ENCODE measurements at regions not wholly inside any gene's neighbourhood (a gene's known extent, or its start where the extent isn't known, plus 50 kb on each side); places are given as distances from the start of the nearest gene placed in this dataset.
A peak's percentile ranks its signal among the peaks of the same experiment; 100 is the strongest.
"Not testable (repeated sequence)": the region's sequence is repeated elsewhere in the genome, so short reads cannot be mapped to it uniquely, and the experiment has no call there.

- no peak overlapping the region for H3K4me3 ChIP-seq (ENCODE audit: low read length)
- DNase-seq (ENCODE audit: low read depth), result no peak
- TF ChIP-seq CTCF (IDR thresholded peaks at IDR 0.05; ENCODE audit: insufficient read depth, low read depth, low read length, missing control alignments), result no peak
Measured at GRCh38 chrX:130502016-130502570, 100.3 kb downstream of the RBMX2 start.

- TF ChIP-seq CTCF (IDR thresholded peaks at IDR 0.05; ENCODE audit: insufficient read depth, low read depth, low read length, missing control alignments), result no peak
- no peak overlapping the region for H3K4me3 ChIP-seq (ENCODE audit: low read length)
- DNase-seq (ENCODE audit: low read depth), result no peak
Measured at GRCh38 chrX:130504019-130504418, 102.2 kb downstream of the RBMX2 start.

- H3K4me3 ChIP-seq (ENCODE audit: low read length), result no peak overlapping the region
- TF ChIP-seq CTCF (IDR thresholded peaks at IDR 0.05; ENCODE audit: insufficient read depth, low read depth, low read length, missing control alignments), result no peak
- no peak for DNase-seq (ENCODE audit: low read depth)
Measured at GRCh38 chrX:130507015-130507414, 105.2 kb downstream of the RBMX2 start.

GRCh38 chrX:130512534-130512933 is 110.7 kb downstream of the RBMX2 start:
- not testable (repeated sequence) for DNase-seq (ENCODE audit: low read depth); H3K4me3 ChIP-seq (ENCODE audit: low read length)

- TF ChIP-seq CTCF (IDR thresholded peaks at IDR 0.05; ENCODE audit: insufficient read depth, low read depth, low read length, missing control alignments), result no peak
- DNase-seq (ENCODE audit: low read depth), result no peak
- H3K4me3 ChIP-seq (ENCODE audit: low read length), result no peak overlapping the region
Measured at GRCh38 chrX:130516123-130516522, 114.3 kb downstream of the RBMX2 start.

GRCh38 chrX:130523460-130524394 is 121.9 kb downstream of the RBMX2 start:
- peak; percentile 10 for DNase-seq (ENCODE audit: low read depth)
- no peak for TF ChIP-seq CTCF (IDR thresholded peaks at IDR 0.05; ENCODE audit: insufficient read depth, low read depth, low read length, missing control alignments)
- H3K4me3 ChIP-seq (ENCODE audit: low read length), result peak overlapping the region; percentile 25

- TF ChIP-seq CTCF (IDR thresholded peaks at IDR 0.05; ENCODE audit: insufficient read depth, low read depth, low read length, missing control alignments), result no peak
- no peak for DNase-seq (ENCODE audit: low read depth)
- H3K4me3 ChIP-seq (ENCODE audit: low read length), result no peak overlapping the region
Measured at GRCh38 chrX:130524476-130525194, 122.8 kb downstream of the RBMX2 start.

Data from epithelial cell of esophagus (primary cell).